ENCODE measurements at regions not wholly inside any gene's neighbourhood (a gene's known extent, or its start where the extent isn't known, plus 50 kb on each side); places are given as distances from the start of the nearest gene placed in this dataset.

- Histone ChIP-seq H2BK15ac (ENCODE audit: low read depth, low read length) (no peak overlapping the region), H3K9ac (ENCODE audit: extremely low read depth, insufficient read length, low read length) (no peak overlapping the region), H2BK120ac (ENCODE audit: low read depth, low read length, poor library complexity, severe bottlenecking) (no peak overlapping the region), H3K14ac (ENCODE audit: insufficient read depth, low read length) (no peak overlapping the region), H3K27me3 (ENCODE audit: insufficient read depth, low read length) (no peaks in the 10 kb centered on the region), H3K4ac (ENCODE audit: low read depth, low read length) (no peak overlapping the region), H3K9me3 (ENCODE audit: control insufficient read depth, low read depth, low read length) (no peaks in the 10 kb centered on the region), H2BK5ac (ENCODE audit: insufficient read length, low read length) (no peak overlapping the region), H2BK20ac (ENCODE audit: low read depth, low read length, poor library complexity, severe bottlenecking) (no peak overlapping the region), H3K79me2 (ENCODE audit: insufficient read depth, low read length) (no peaks in the 10 kb centered on the region), H2BK12ac (ENCODE audit: insufficient read length, low read depth, low read length) (no peak overlapping the region), H3K27ac (ENCODE audit: insufficient read length, low read depth, low read length) (no peak overlapping the region), H3K23ac (ENCODE audit: insufficient read length, low read depth, low read length) (no peak overlapping the region), H4K20me1 (ENCODE audit: control insufficient read depth, insufficient read depth, insufficient read length) (no peaks in the 10 kb centered on the region), H2AK5ac (ENCODE audit: insufficient read length, low read length) (no peak overlapping the region), H3K4me2 (ENCODE audit: insufficient read depth, insufficient read length, low read length) (no peak overlapping the region), H2AFZ (ENCODE audit: low read length) (no peak overlapping the region), H4K5ac (ENCODE audit: insufficient read length, low read depth, low read length) (no peak overlapping the region), H4K91ac (ENCODE audit: insufficient read length, low read depth, low read length) (no peak overlapping the region), H3K56ac (ENCODE audit: insufficient read length, low read depth, low read length) (no peak overlapping the region), H3K23me2 (ENCODE audit: insufficient read length, low read depth, low read length, poor library complexity, severe bottlenecking) (no peaks in the 10 kb centered on the region), H3K4me1 (ENCODE audit: insufficient read depth, low read length) (no peaks in the 10 kb centered on the region), H3K79me1 (ENCODE audit: insufficient read depth, low read depth, low read length, poor library complexity, severe bottlenecking) (no peaks in the 10 kb centered on the region), H3K18ac (ENCODE audit: insufficient read length, low read depth, low read length) (no peak overlapping the region), H3T11ph (ENCODE audit: low read length) (no peak overlapping the region), H4K8ac (replicated peaks; ENCODE audit: insufficient read length, low read depth, low read length) (no peak overlapping the region)
- Mint-ChIP-seq H3K27me3 (ENCODE audit: low read depth) (no peaks in the 10 kb centered on the region; the same call in 1 of the 2 replicates), H3K9me3 (no peaks in the 10 kb centered on the region), H3K4me3 (no peak overlapping the region), H3K27ac (no peak overlapping the region), H3K4me1 (no peaks in the 10 kb centered on the region), H3K36me3 (ENCODE audit: insufficient read depth in 1 of 3, low read depth in 3 of 3) (no peaks in the 10 kb centered on the region)
- TF ChIP-seq CTCF (conservative IDR thresholded peaks at IDR 0.05): no peak
- no peak for DNase-seq
These were observed 918.9 kb downstream of the DTWD2 start for GRCh38 chr5:118069452-118069851.
